HG03460 (cell line): ENCODE measurements at regions not wholly inside any gene's neighbourhood (a gene's known extent, or its start where the extent isn't known, plus 50 kb on each side); places are given as distances from the start of the nearest gene placed in this dataset.
"Not testable (repeated sequence)": the region's sequence is repeated elsewhere in the genome, so short reads cannot be mapped to it uniquely, and the experiment has no call there.

Experiments used
- ATAC-seq: cut with Tn5 transposase; IDR thresholded peaks from one replicate; pipeline ENCODE4 v1.9.1; 2021; ENCODE audit not compliant: unreplicated experiment

DNA sequence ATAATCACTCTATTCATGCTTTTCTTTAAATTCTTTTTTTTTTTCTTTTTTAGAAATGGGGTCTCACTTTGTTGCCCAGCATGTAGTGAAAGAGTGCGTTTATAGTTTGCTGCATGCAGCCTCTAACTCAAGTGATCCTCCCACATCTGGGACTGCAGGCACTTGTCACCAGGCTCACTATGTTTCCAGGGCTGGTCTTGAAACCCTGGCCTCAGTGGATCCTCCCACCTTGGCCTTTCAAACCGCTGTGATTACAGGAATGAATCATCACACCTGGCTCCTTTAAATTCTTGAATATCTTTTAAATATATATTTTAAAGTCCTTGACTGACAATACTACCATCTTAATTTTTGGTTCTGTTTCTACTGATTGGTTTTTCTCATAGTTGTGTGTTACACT is 591.6 kb upstream of the KCND2 start:
- no peak for ATAC-seq

DNA sequence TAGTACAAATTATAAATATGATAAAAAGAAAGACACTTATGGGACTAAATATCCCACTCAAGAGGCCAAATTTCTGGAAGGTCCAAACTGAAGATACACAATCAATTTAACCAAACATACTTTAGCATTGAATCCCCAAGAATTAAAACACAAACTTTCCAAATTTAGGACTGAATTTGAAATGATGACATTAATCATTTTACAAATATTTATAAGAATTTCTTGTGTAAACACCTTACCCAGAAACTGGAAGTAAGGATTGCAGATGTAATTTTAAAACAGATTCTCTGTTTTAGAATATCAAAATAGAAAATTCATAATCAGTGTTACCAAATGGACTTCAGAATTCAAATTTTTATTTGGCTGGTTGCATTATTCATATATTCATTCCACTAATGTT is 588.2 kb upstream of the KCND2 start:
- ATAC-seq = no peak

DNA sequence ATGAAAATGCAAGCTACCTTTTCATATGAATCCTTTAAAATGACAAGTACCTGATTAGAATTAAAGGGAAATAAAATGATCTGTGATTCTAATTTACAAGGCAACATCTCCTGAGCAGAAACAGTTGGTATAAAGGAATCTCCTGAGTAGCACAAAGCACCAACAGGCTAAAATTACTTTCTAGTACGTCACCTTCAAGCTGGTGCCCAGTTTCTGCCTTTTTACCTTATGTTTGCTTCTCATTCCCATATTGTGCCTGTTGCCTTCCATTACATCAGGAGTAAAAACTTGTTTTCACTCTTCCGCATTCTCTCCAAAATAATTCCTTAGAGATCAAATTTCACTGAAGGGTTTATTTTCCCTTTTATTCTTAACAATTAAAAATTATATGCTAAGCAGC is 587.1 kb upstream of the KCND2 start:
- ATAC-seq = no peak

DNA sequence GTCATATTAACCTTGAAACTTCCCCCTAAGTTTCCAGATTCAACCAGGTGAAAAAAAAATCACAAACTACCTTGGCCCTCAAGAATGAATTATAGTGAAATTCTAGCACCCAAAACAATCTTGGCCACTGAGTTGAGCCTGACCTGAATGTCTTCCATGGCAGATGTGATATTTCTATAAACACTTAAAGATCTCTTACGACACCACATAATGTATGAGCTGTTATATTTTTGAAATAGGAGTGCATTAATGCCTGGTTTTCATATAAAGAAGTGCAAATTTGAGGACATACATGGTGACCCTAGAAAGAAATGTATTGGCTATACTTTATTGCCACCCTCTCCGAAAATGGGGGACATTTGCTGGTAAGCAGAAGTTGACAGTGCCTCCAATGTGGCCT is 584.1 kb upstream of the KCND2 start:
- no peak for ATAC-seq

DNA sequence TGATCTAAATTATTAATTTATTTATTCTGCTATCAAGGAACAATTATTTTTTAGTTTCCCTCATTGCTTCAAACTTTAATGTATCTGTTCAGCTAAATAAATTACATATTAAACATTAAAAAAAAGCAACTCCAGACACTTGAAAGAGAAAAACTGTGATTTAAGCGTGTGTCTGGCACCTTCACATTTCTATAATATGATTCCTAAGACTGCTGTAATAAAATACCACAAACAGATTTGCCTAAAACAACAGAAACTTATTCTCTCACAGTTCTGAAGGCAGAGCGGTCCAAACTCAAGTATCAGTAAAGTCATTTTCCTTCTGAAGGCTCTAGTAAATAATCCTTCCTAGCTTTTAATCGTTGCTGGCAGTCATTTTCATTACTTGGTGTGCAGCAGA is 580.4 kb upstream of the KCND2 start:
- ATAC-seq = no peak

DNA sequence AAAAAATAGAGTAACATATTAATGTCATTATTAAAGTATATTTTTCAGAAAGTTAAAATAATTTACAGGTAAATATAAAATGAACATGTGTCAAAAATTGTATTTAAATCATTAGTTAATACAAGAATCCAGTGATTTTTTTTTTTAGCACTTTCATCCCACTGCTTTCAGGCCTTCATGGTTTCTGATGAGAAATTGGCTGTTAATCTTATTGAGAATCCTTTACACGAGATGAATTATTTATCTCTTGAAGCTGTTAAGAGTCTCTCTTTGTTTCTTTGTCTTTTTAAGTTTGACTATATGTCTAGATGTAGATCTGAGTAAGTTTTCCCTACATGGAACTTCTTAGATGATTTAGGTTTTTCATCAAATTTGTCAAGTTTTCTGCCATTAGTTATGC is 578.5 kb upstream of the KCND2 start:
- no peak for ATAC-seq

DNA sequence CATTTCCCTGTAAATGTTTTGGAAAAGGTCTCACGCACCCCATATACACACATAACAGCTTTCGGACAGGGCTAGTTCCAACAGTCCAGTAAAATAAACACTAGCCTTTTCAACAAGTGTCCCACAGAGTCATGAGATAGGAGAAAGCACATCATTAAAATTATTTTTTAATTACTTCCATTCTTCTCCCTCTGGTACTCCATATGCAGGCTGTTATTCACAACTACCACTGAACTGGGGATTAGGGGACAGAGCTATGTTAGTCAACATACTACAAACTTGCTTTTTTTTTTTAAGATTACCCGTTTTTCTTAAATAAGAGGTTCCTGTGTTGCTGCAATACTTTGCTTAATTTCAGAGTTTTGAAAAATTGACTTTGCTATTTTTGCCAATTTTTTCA is 576.6 kb upstream of the KCND2 start:
- no peak for ATAC-seq

DNA sequence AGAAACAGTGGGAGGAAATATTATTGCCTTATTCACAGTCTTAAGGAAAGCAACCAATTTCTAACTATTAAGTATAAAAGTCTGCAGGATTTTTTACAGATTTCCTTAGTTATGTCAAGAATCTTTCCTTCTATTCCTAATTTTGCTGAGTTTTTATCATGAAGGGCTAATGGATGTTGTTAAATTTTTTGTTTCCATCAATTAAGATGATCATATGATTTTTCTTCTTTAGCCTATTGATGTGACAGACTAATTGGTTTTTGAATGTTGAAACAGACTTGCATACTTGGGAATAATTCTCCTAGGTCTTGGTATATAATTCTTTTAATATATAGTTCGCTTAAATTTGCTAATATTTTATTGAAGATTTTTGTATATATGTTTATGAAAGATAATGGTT is 569.1 kb upstream of the KCND2 start:
- ATAC-seq = no peak

DNA sequence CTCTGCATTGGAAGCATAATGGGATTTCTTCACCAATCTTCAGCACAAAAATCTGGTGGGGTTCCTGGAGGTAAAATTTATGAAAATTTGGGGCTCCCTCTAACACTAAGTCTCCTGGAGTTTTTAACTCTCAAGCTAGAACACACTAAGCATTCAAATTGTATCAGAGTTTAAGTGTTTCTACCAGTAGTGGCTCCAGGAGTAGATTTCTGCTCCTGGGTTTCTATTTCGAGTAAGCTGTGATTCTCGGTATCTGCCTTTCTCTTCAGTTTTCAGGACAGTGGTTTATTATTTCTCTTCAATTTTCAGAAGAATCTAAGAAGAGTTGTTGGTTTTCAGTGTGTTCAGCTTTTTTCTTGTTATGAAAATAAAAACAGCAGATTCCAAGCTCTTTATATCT is 566.4 kb upstream of the KCND2 start:
- no peak for ATAC-seq

DNA sequence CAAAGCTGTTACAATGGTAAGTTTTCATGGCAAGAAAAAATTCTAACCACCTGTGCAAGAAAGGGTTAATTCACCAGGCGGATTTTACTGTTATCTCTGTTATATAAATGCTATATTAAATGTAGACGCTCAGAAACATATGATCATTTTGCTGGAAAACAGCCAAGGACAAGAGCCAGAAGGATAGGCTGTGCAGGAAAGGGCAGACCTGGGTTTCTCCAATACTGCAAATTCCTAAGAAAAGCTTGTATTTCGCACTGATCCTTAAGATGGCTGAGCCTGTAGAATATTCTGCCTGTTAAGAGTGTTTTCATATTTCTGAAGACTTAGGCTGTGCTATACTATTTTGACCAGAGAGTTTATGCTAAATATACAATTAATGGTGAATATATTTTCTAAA is 564.1 kb upstream of the KCND2 start:
- no peak for ATAC-seq

DNA sequence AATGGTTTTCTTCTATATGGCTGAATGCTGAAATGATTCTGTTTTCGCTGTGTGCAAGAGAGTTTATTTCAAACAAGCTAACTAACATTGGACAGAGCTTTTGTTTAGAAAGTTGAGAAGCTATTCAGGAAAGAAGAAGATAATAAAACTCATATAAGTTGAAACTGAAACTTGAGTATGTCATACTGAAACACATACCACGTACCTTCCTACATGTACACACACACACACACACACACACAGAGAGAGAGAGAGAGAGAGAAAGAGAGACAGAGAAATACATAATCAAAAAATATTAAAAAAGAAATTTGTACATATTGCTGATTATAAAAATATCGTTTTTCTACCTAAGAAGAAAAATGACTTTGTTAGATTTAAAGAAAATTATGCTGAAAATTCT is 561.9 kb upstream of the KCND2 start:
- peak; percentile 67 for ATAC-seq

DNA sequence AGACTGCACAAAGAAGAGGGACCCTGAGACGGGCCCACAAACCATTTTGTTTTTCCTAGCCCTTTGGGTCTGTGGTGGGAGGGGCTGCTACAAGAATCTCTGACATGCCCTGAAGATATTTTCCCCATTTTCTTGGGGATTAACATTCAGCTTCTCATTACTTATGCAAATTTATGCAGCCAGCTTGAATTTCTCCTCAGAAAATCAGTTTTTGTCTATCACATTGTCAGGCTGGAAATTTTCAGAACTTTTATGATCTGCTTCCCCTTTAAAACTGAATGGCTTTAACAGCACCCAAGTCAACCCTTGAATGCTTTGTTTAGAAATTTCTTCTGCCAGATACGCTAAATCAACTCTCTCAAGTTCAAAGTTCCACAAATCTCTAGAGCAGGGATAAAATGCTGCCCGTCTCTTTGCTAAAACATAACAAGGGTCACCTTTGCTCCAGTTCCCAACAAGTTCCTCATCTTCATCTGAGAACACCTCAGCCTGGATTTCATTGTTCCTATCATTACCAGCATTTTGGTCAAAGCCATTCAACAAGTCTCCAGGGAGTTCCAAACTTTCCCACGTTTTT is 560.0 kb upstream of the KCND2 start:
- ATAC-seq = no peak

DNA sequence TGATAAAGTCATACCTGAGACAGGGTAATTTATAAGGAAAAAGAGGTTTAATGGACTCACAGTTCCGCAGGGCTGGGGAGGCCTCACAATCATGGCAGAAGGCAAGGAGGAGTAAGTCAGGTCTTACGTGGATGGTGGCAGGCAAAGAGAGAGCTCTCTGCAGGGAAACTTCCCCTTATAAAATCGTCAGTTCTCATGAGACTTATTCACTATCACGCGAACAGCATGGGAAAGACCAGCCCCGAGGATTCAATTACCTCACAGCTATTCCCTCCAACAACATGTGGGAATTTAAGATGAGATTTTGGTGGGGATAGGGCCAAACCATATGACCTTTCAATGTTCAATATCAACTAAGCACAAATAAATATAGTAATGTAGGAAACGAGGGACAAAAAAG is 559.4 kb upstream of the KCND2 start:
- ATAC-seq = no peak

DNA sequence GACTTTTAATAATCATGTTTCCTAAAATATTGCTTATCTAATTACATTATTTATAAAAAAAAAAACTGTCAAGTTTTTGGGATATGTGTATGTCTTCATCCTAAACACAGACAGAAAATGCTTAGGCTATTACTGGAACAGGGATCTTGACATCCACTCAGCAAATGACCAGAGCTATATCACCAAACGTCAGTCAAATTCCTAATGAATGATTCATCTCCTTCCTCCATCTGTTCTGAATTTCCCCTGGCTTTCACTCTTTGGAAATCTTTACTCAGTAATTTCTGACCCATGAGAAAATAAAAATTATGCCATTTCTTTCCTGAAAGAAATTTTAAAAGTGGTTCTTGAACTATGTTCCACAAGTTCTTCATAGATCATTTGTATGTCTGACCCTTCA is 552.4 kb upstream of the KCND2 start:
- no peak for ATAC-seq

DNA sequence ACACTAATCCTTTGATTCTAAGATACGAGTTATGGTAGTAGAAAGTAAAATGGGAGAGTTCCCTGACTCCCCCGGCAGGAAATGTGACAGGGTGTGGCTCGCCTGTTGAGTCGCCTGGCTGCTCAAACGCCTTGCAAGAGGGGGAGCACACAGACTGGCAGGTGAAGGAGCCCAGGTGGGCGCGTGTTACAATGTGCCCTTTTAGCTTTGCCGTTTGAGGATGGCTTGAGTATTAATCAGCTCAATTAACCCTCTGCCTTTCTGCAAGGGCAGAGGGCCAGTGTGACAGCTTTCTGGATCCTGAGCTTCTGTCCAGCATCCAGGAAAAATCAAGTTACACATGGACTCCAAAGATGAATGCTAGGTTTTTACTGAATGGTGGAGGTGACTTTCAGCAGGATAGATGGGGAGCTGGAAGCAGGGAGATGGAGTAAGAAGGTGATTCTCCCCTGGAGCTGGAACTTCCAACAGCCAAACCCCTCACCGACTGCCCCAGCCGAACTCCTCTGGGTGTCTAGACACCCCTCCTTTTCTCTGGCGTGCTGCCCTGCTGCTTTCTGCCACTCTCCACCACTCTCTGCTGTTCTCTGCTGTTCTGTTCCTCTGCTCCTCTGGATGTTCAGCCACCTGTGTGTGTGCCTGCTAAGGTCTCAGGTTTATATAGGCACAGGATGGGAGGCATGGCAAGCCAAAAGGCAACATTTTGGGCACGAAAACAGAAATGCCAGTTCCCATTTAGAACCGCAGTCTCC is 548.8 kb upstream of the KCND2 start:
- ATAC-seq = no peak

DNA sequence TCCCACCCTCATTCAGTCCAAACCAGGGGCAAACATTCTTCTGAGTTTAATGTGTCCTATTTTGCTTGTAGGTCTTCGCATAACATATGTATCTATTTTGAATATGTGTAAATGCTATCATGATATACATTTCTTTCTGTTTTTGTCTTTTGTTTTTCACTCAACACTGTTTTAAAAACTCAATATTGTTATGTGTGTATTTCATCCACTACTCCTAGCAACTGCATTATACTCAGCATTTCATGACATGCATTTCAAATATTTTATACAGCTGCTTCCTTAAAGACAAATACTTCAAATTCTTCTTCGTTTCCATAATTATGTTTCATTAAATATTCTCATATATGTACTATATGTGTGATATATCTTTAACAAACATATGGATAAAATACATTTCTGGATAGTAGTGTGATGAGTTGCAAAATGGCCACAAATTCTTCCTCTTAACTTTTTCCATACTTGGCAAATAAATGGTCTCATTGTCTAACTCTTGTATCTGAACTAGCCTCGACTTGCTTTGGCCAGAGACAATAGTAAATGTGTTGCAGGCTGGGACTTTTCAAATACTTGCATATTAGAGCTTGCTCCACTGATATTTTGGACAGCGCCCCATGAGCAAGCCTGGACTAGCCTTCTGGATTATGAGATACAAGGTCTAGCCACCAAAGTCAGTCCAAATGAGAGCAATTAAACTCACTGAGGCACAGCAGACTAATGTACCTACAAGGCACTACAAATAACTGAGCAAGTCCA is 539.7 kb upstream of the KCND2 start:
- ATAC-seq = no peak

DNA sequence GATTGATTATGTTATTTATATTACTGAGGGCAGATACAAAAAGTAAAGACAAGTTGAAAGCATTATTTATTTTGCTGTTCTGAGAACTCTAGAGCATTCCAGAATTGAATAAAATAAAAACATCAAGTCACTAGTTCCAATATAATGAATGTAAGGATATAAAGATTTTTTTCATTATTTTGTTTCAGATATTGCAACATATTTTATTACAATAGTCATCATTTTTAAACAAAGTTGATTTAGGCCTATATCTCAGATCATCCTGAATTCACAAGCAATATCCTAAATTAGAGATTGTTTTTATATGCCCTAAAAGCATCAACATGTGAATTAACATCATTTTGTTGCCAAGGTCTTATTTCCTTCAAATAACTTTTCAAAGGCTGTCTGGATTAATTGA is 535.6 kb upstream of the KCND2 start:
- no peak for ATAC-seq

DNA sequence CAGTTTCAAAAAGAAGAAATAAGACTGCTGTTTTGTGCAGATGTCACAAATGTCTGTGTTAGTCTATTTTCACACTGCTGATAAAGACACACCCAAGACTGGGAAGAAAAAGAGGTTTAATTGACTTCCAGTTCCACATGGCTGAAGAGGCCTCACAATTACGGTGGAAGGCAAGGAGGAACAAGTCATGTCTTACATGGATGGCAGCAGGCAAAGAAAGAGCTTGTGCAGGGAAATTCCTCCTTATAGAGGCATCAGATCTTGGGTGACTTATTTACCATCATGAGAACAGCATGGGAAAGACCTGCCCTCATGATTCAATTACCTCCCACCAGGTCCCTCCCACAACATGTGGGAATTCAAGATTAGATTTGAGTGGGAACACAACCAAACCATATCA is 527.7 kb upstream of the KCND2 start:
- ATAC-seq = not testable (repeated sequence)

DNA sequence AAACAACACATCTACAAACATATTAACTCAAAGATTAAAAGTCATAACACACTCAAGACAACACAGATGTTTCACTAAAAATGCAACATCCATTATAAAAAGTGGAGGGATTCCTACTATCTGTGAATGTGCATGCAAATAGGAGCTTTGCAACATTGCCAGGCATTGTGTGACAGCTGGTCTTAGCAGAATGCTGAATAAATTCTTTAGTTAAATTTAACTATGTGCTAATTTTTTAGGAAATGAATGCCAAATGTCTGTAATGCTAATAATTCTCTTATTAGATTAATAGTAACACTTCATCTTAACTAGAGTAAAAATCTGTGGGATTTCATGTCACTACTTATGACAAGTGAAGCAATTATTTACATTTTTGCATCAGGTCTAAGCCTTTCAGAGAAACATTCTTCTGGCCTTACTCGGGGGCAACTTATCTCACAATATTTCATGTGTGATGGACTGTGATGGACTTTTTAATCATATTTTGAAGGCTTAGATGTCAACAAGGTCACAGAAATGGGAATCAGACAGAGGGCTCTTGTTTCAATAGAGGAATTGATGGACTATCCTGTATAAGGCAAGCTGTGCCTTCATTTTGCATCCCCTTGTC is 524.6 kb upstream of the KCND2 start:
- ATAC-seq = no peak

DNA sequence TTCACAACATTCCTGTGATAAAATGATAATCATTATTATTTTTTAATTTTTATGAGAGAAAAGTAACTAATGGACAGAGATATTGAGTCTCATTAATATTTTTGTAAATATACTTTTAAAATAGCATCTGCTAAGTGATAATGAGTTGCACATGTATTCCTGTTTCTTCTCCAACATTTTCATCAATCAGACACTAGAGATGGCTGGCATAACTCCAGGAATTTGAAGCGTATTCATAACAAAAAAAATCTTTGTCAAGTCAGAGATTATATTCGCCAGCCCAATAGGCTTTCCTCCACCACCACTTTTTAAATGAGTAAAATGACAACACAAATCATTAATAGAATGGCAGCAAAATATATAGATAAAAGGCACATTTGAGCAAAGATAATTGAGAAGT is 524.0 kb upstream of the KCND2 start:
- no peak for ATAC-seq

DNA sequence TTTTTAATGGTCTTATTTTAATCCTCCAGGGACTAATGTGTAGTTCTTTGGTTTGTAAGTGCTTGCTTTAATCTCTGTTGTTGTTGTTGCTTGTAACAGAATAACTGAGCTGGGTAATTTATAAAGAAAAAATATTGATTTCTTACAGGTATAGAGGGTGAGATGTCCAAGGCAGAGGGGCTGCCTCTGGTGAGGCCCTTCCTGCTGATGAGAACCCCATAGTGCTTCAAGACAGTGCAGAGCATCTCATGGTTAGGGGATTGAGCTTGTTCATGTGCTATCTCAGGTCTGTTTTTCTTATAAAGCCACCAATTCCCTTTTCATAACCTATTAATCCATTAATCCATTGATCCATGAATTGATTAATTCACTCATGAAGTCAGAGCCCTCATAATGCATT is 516.3 kb upstream of the KCND2 start:
- ATAC-seq = no peak

DNA sequence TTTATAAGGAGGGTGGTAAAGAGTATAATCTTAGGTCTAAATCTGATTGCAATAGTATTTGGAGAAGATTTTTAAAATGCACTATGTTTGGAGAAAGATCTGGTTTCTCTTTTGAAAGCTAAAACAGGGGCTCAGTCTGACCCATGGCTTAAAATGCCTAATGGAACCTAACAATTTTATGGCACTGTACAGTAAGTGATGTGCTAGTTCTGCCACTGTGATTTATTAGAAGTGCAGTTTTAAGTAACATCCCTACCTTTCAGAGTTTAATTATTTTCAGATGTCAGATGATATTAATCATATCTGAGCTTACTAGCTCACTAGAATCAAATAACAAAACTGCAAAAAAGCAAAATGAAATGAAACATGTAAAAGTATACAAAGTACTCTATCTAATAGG is 514.7 kb upstream of the KCND2 start:
- no peak for ATAC-seq
